ENCODE measurements at regions not wholly inside any gene's neighbourhood (a gene's known extent, or its start where the extent isn't known, plus 50 kb on each side); places are given as distances from the start of the nearest gene placed in this dataset.
"Not testable (repeated sequence)": the region's sequence is repeated elsewhere in the genome, so short reads cannot be mapped to it uniquely, and the experiment has no call there.

- Histone ChIP-seq H3K27ac (ENCODE audit: low read depth) (no peak overlapping the region), H3K4me1 (ENCODE audit: insufficient read depth) (no peaks in the 10 kb centered on the region), H3K36me3 (ENCODE audit: insufficient read depth) (no peaks in the 10 kb centered on the region), H3K4me3 (ENCODE audit: low read depth, low read length) (no peak overlapping the region)
- no peak for DNase-seq (ENCODE audit: extremely low spot score)
- 92% methylated on average over 3 of the region's 3 CpGs for WGBS
These were observed 675.5 kb downstream of the NUP35 start for GRCh38 chr2:183799761-183800160.

- Histone ChIP-seq H3K4me1 (ENCODE audit: insufficient read depth) (no peaks in the 10 kb centered on the region), H3K36me3 (ENCODE audit: insufficient read depth) (no peaks in the 10 kb centered on the region), H3K4me3 (ENCODE audit: low read depth, low read length) (no peak overlapping the region), H3K27ac (ENCODE audit: low read depth) (no peak overlapping the region)
- no peak for DNase-seq (ENCODE audit: extremely low spot score)
These were observed 679.4 kb downstream of the NUP35 start for GRCh38 chr2:183803596-183803995.

- no peak overlapping the region for H3K27ac ChIP-seq (ENCODE audit: low read depth)
- H3K4me1 ChIP-seq (ENCODE audit: insufficient read depth): no peaks in the 10 kb centered on the region
- H3K36me3 ChIP-seq (ENCODE audit: insufficient read depth): no peaks in the 10 kb centered on the region
- no peak overlapping the region for H3K4me3 ChIP-seq (ENCODE audit: low read depth, low read length)
- DNase-seq (ENCODE audit: extremely low spot score): no peak
- WGBS: 85% methylated on average over 3 of the region's 3 CpGs
These were observed 683.6 kb downstream of the NUP35 start for GRCh38 chr2:183807870-183808269.

GRCh38 chr2:183809404-183809803 is 685.2 kb downstream of the NUP35 start:
- no peaks in the 10 kb centered on the region for H3K4me1 ChIP-seq (ENCODE audit: insufficient read depth)
- no peaks in the 10 kb centered on the region for H3K36me3 ChIP-seq (ENCODE audit: insufficient read depth)
- DNase-seq (ENCODE audit: extremely low spot score): no peak
- H3K27ac ChIP-seq (ENCODE audit: low read depth): no peak overlapping the region
- 82% methylated on average over 3 of the region's 3 CpGs for WGBS
- H3K4me3 ChIP-seq (ENCODE audit: low read depth, low read length): no peak overlapping the region

- 98% methylated on average over 1 of the region's 1 CpG for WGBS
- Histone ChIP-seq H3K4me1 (ENCODE audit: insufficient read depth) (no peaks in the 10 kb centered on the region), H3K4me3 (ENCODE audit: low read depth, low read length) (no peak overlapping the region), H3K27ac (ENCODE audit: low read depth) (no peak overlapping the region), H3K36me3 (ENCODE audit: insufficient read depth) (no peaks in the 10 kb centered on the region)
- no peak for DNase-seq (ENCODE audit: extremely low spot score)
These were observed 687.0 kb downstream of the NUP35 start for GRCh38 chr2:183811281-183811680.

- DNase-seq (ENCODE audit: extremely low spot score): no peak
- no peaks in the 10 kb centered on the region for H3K4me1 ChIP-seq (ENCODE audit: insufficient read depth)
- WGBS: 77% methylated on average over 2 of the region's 2 CpGs
- no peak overlapping the region for H3K27ac ChIP-seq (ENCODE audit: low read depth)
- no peak overlapping the region for H3K4me3 ChIP-seq (ENCODE audit: low read depth, low read length)
- H3K36me3 ChIP-seq (ENCODE audit: insufficient read depth): no peaks in the 10 kb centered on the region
These were observed 687.8 kb downstream of the NUP35 start for GRCh38 chr2:183812091-183812490.

- WGBS: 74% methylated on average over 3 of the region's 3 CpGs
- no peak overlapping the region for H3K27ac ChIP-seq (ENCODE audit: low read depth)
- no peak overlapping the region for H3K4me3 ChIP-seq (ENCODE audit: low read depth, low read length)
- no peak for DNase-seq (ENCODE audit: extremely low spot score)
- no peaks in the 10 kb centered on the region for H3K4me1 ChIP-seq (ENCODE audit: insufficient read depth)
- H3K36me3 ChIP-seq (ENCODE audit: insufficient read depth): no peaks in the 10 kb centered on the region
These were observed 701.5 kb downstream of the NUP35 start for GRCh38 chr2:183825710-183826109.

GRCh38 chr2:183829931-183830330 is 705.7 kb downstream of the NUP35 start:
- no peaks in the 10 kb centered on the region for H3K4me1 ChIP-seq (ENCODE audit: insufficient read depth)
- H3K27ac ChIP-seq (ENCODE audit: low read depth): no peak overlapping the region
- H3K4me3 ChIP-seq (ENCODE audit: low read depth, low read length): no peak overlapping the region
- 87% methylated on average over 2 of the region's 2 CpGs for WGBS
- DNase-seq (ENCODE audit: extremely low spot score): no peak
- H3K36me3 ChIP-seq (ENCODE audit: insufficient read depth): no peaks in the 10 kb centered on the region

- Histone ChIP-seq H3K4me3 (ENCODE audit: low read depth, low read length) (no peak overlapping the region), H3K4me1 (ENCODE audit: insufficient read depth) (no peaks in the 10 kb centered on the region), H3K36me3 (ENCODE audit: insufficient read depth) (no peaks in the 10 kb centered on the region), H3K27ac (ENCODE audit: low read depth) (no peak overlapping the region)
- DNase-seq (ENCODE audit: extremely low spot score): no peak
- WGBS: 78% methylated on average over 2 of the region's 2 CpGs
These were observed 712.9 kb downstream of the NUP35 start for GRCh38 chr2:183837157-183837556.

GRCh38 chr2:183838295-183838694 is 714.1 kb downstream of the NUP35 start:
- WGBS: 86% methylated on average over 5 of the region's 5 CpGs
- Histone ChIP-seq H3K36me3 (ENCODE audit: insufficient read depth) (no peaks in the 10 kb centered on the region), H3K4me3 (ENCODE audit: low read depth, low read length) (no peak overlapping the region), H3K4me1 (ENCODE audit: insufficient read depth) (no peaks in the 10 kb centered on the region), H3K27ac (ENCODE audit: low read depth) (no peak overlapping the region)
- no peak for DNase-seq (ENCODE audit: extremely low spot score)

GRCh38 chr2:183840061-183840584 is 715.9 kb downstream of the NUP35 start:
- H3K36me3 ChIP-seq (ENCODE audit: insufficient read depth): no peaks in the 10 kb centered on the region

GRCh38 chr2:183849826-183850225 is 725.6 kb downstream of the NUP35 start:
- H3K27ac ChIP-seq (ENCODE audit: low read depth); H3K36me3 ChIP-seq (ENCODE audit: insufficient read depth); DNase-seq (ENCODE audit: extremely low spot score); H3K4me1 ChIP-seq (ENCODE audit: insufficient read depth); H3K4me3 ChIP-seq (ENCODE audit: low read depth, low read length): not testable (repeated sequence)
- 67% methylated on average over 11 of the region's 11 CpGs for WGBS

More at GRCh38 chr2:183840061-183840584, 715.9 kb downstream of the NUP35 start:
- Histone ChIP-seq H3K27ac (ENCODE audit: low read depth) (no peak overlapping the region), H3K4me1 (ENCODE audit: insufficient read depth) (no peaks in the 10 kb centered on the region), H3K4me3 (ENCODE audit: low read depth, low read length) (no peak overlapping the region)
- 44% methylated on average over 4 of the region's 4 CpGs for WGBS
- DNase-seq (ENCODE audit: extremely low spot score): no peak

GRCh38 chr2:183859129-183859528 is 734.9 kb downstream of the NUP35 start:
- H3K4me3 ChIP-seq (ENCODE audit: low read depth, low read length): no peak overlapping the region
- H3K36me3 ChIP-seq (ENCODE audit: insufficient read depth): no peaks in the 10 kb centered on the region
- no peak overlapping the region for H3K27ac ChIP-seq (ENCODE audit: low read depth)
- no peaks in the 10 kb centered on the region for H3K4me1 ChIP-seq (ENCODE audit: insufficient read depth)
- DNase-seq (ENCODE audit: extremely low spot score): no peak
- 77% methylated on average over 2 of the region's 2 CpGs for WGBS

GRCh38 chr2:183866666-183867065 is 731.7 kb upstream of the ZNF804A start:
- H3K4me1 ChIP-seq (ENCODE audit: insufficient read depth): no peaks in the 10 kb centered on the region
- DNase-seq (ENCODE audit: extremely low spot score): no peak
- no peak overlapping the region for H3K4me3 ChIP-seq (ENCODE audit: low read depth, low read length)
- no peaks in the 10 kb centered on the region for H3K36me3 ChIP-seq (ENCODE audit: insufficient read depth)
- no peak overlapping the region for H3K27ac ChIP-seq (ENCODE audit: low read depth)
- WGBS: 66% methylated on average over 2 of the region's 2 CpGs

GRCh38 chr2:183867206-183867605 is 731.1 kb upstream of the ZNF804A start:
- no peaks in the 10 kb centered on the region for H3K4me1 ChIP-seq (ENCODE audit: insufficient read depth)
- 88% methylated on average over 5 of the region's 5 CpGs for WGBS
- no peaks in the 10 kb centered on the region for H3K36me3 ChIP-seq (ENCODE audit: insufficient read depth)
- no peak overlapping the region for H3K4me3 ChIP-seq (ENCODE audit: low read depth, low read length)
- no peak for DNase-seq (ENCODE audit: extremely low spot score)
- no peak overlapping the region for H3K27ac ChIP-seq (ENCODE audit: low read depth)
